AG04449 (cell line): ENCODE measurements at regions not wholly inside any gene's neighbourhood (a gene's known extent, or its start where the extent isn't known, plus 50 kb on each side); places are given as distances from the start of the nearest gene placed in this dataset.

Experiments used
- CTCF ChIA-PET: fragments of 350-600 bp; formaldehyde crosslinking; extraction: SDS; loops from one replicate; lab custom pipeline; 2021; ENCODE audit warnings: antibody characterized with exemption; lab: Yijun Ruan, JAX
- POLR2A ChIA-PET: fragments of 400-600, 350-600 bp; formaldehyde crosslinking; extraction: SDS; loops from one replicate; lab custom pipeline; 2020; ENCODE audit warnings: antibody characterized with exemption, inconsistent platforms; lab: Yijun Ruan, JAX
- DNase-seq: peaks from one replicate; pipeline ENCODE4 v3.0.0-alpha.2; 2010; ENCODE audit warnings: low read depth, low spot score
- H3K4me3 ChIP-seq: 2 replicates; pipeline ENCODE4 v1.5.1; 2011; ENCODE audit warnings: low read depth, mild to moderate bottlenecking, control low read depth, low read length
- CTCF ChIP-seq: IDR thresholded peaks from one replicate; pipeline ENCODE4 v1.5.1; 2011; ENCODE audit warnings: mild to moderate bottlenecking, moderate library complexity, low read length, control low read depth, inconsistent platforms; ENCODE audit not compliant: insufficient read depth; ENCODE audit errors: missing control alignments

- POLR2A ChIA-PET, result no interaction called here
These were observed 185.1 kb upstream of the VASH1 start for GRCh38 chr14:76576047-76576741.

GRCh38 chr14:76577090-76577489, 184.2 kb upstream of the VASH1 start:
- CTCF ChIA-PET, result no interaction called here
- H3K4me3 ChIP-seq, result no peak overlapping the region

More at GRCh38 chr14:76576047-76576741, 185.1 kb upstream of the VASH1 start:
- CTCF ChIA-PET, result no interaction called here
- no peak for TF ChIP-seq CTCF
- no peak for DNase-seq
- no peak overlapping the region for H3K4me3 ChIP-seq

GRCh38 chr14:76577837-76578236, 183.4 kb upstream of the VASH1 start:
- no peak for TF ChIP-seq CTCF
- no peak overlapping the region for H3K4me3 ChIP-seq
- no peak for DNase-seq
- ChIA-PET CTCF (no interaction called here), POLR2A (no interaction called here)

More at GRCh38 chr14:76577090-76577489, 184.2 kb upstream of the VASH1 start:
- POLR2A ChIA-PET, result no interaction called here
- TF ChIP-seq CTCF, result no peak
- no peak for DNase-seq

GRCh38 chr14:76580399-76580798, 180.9 kb upstream of the VASH1 start:
- ChIA-PET POLR2A (no interaction called here), CTCF (no interaction called here)
- no peak for DNase-seq
- no peak overlapping the region for H3K4me3 ChIP-seq
- TF ChIP-seq CTCF, result no peak

- CTCF ChIA-PET, result no interaction called here
- no peak overlapping the region for H3K4me3 ChIP-seq
- DNase-seq, result no peak
- POLR2A ChIA-PET, result no interaction called here
- no peak for TF ChIP-seq CTCF
These were observed 180.3 kb upstream of the VASH1 start for GRCh38 chr14:76580967-76581366.

- no peak for DNase-seq
- no peak for TF ChIP-seq CTCF
- POLR2A ChIA-PET, result no interaction called here
- CTCF ChIA-PET, result no interaction called here
- H3K4me3 ChIP-seq, result no peak overlapping the region
These were observed 179.7 kb upstream of the VASH1 start for GRCh38 chr14:76581592-76581991.
